ENCODE measurements at regions not wholly inside any gene's neighbourhood (a gene's known extent, or its start where the extent isn't known, plus 50 kb on each side); places are given as distances from the start of the nearest gene placed in this dataset.

DNA sequence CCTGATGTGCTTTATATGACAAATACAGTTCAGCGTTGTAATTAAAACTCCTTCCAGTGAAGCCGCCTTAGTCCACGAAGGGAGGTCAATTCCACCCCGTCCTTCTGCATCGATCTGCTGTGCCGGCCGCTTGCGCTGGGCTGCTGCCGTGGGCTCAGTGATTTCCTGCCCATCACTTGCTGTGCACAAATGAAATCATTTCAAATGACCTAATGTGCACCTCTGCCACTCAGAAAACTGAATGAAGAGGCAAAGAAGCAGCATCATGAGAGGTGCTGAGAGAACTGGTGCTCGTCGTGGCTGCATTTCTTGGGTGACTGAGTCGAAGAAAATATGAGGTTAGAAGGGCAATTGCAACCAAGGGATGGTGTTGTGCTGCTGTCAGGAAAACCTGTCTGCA lies 144.3 kb upstream of the SYT6 start:
- H3K9me3 ChIP-seq = no peaks in the 10 kb centered on the region
- H3K27me3 ChIP-seq = no peaks in the 10 kb centered on the region
- no peak overlapping the region for H3K27ac ChIP-seq
- intact Hi-C loops (cut with DNase I; ENCODE audit: low total_unique reads) (no loop called here), in situ Hi-C loops (cut with MboI; ENCODE audit: low pct_ligation_motif_present in 1 of 4, low pct_unique_long_range_greater_than_20kb in 1 of 4, low sequenced_read_pairs in 3 of 4) (loop anchor here in 3 of 4 donors (25.0 kb wide), 1 partner anchor 461 kb away; no protein-coding TSS in a partner anchor)
- no peaks in the 10 kb centered on the region for H3K4me1 ChIP-seq
- no peak for DNase-seq
- 85 to 92% methylated on average over 12 of the region's 12 CpGs for WGBS, 2 donors (ENCODE audit: low coverage in 1 of 2)
- TF ChIP-seq POLR2A (IDR thresholded peaks at IDR 0.05) (no peak), POLR2AphosphoS5 (IDR thresholded peaks at IDR 0.05) (no peak), EP300 (IDR thresholded peaks at IDR 0.05; ENCODE audit: low read depth) (no peak)
- TF ChIP-seq, protein P1, sequence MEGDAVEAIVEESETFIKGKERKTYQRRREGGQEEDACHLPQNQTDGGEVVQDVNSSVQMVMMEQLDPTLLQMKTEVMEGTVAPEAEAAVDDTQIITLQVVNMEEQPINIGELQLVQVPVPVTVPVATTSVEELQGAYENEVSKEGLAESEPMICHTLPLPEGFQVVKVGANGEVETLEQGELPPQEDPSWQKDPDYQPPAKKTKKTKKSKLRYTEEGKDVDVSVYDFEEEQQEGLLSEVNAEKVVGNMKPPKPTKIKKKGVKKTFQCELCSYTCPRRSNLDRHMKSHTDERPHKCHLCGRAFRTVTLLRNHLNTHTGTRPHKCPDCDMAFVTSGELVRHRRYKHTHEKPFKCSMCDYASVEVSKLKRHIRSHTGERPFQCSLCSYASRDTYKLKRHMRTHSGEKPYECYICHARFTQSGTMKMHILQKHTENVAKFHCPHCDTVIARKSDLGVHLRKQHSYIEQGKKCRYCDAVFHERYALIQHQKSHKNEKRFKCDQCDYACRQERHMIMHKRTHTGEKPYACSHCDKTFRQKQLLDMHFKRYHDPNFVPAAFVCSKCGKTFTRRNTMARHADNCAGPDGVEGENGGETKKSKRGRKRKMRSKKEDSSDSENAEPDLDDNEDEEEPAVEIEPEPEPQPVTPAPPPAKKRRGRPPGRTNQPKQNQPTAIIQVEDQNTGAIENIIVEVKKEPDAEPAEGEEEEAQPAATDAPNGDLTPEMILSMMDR (IDR thresholded peaks at IDR 0.05) = no peak
- no peaks in the 10 kb centered on the region for H3K36me3 ChIP-seq
- no peak overlapping the region for H3K4me3 ChIP-seq

DNA sequence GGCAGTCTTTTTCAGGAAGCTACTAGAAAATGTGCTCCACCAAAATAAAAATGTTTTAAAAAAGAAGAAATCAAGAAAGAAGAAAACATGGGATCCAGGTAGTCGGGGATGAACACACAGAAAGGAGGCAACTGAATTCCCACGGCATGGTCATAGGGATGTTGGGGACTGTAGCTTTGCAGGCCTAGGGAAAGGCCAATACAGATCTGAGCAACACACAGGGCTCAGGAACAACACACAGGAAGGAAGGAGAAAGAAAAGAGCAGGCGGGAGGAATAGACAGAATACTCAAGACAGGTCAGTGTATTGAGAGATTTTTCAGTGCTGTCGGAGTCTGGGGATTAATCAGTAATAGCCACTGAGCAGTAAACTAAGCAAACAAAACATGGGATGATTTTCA lies 142.7 kb upstream of the SYT6 start:
- 75 to 82% methylated on average over 4 of the region's 4 CpGs for WGBS, 2 donors (ENCODE audit: low coverage in 1 of 2)
- no peak for DNase-seq
- in situ Hi-C loops (cut with MboI; ENCODE audit: low pct_ligation_motif_present in 1 of 4, low pct_unique_long_range_greater_than_20kb in 1 of 4, low sequenced_read_pairs in 3 of 4) = loop anchor here in 3 of 4 donors (25.0 kb wide), 1 partner anchor 459 kb away; no protein-coding TSS in a partner anchor
- no peaks in the 10 kb centered on the region for H3K4me1 ChIP-seq
- intact Hi-C loops (cut with DNase I; ENCODE audit: low total_unique reads) = no loop called here
- H3K36me3 ChIP-seq = no peaks in the 10 kb centered on the region
- no peak overlapping the region for H3K27ac ChIP-seq
- TF ChIP-seq EP300 (IDR thresholded peaks at IDR 0.05; ENCODE audit: low read depth) (no peak), POLR2A (IDR thresholded peaks at IDR 0.05) (no peak), POLR2AphosphoS5 (IDR thresholded peaks at IDR 0.05) (no peak)
- TF ChIP-seq, protein P1 (IDR thresholded peaks at IDR 0.05) = no peak
- no peaks in the 10 kb centered on the region for H3K9me3 ChIP-seq
- H3K4me3 ChIP-seq = no peak overlapping the region
- no peaks in the 10 kb centered on the region for H3K27me3 ChIP-seq

DNA sequence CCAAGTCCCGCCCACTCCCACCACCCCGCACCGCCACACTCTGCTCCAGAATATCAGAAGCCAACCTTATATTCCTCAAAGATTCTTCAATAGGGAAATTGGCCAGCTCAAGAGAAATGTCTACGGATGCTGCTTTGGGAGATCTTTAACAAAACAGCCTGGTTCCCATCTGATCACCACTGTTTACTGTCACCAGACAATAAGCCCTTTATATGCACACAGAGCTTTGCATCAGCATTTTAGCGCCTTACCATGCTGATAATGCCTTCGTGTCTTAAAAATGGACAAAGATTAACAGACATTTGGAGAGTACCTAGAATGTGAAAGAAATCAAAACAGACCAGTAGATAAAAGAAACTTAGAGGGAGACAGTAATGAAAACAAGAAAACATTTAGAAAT lies 141.7 kb upstream of the SYT6 start:
- H3K27ac ChIP-seq = no peak overlapping the region
- H3K36me3 ChIP-seq = no peaks in the 10 kb centered on the region
- no peaks in the 10 kb centered on the region for H3K9me3 ChIP-seq
- intact Hi-C loops (cut with DNase I; ENCODE audit: low total_unique reads) (no loop called here), in situ Hi-C loops (cut with MboI; ENCODE audit: low pct_ligation_motif_present in 1 of 4, low pct_unique_long_range_greater_than_20kb in 1 of 4, low sequenced_read_pairs in 3 of 4) (loop anchor here in 3 of 4 donors (25.0 kb wide), 1 partner anchor 458 kb away; no protein-coding TSS in a partner anchor)
- no peak overlapping the region for H3K4me3 ChIP-seq
- no peaks in the 10 kb centered on the region for H3K4me1 ChIP-seq
- WGBS, 2 donors (ENCODE audit: low coverage in 1 of 2) = 23 to 42% methylated on average over 3 to 6 of the region's 6 CpGs
- TF ChIP-seq EP300 (IDR thresholded peaks at IDR 0.05; ENCODE audit: low read depth) (no peak), POLR2A (IDR thresholded peaks at IDR 0.05) (no peak), POLR2AphosphoS5 (IDR thresholded peaks at IDR 0.05) (no peak)
- TF ChIP-seq, protein P1 (IDR thresholded peaks at IDR 0.05) = no peak
- H3K27me3 ChIP-seq = no peaks in the 10 kb centered on the region
- no peak for DNase-seq

DNA sequence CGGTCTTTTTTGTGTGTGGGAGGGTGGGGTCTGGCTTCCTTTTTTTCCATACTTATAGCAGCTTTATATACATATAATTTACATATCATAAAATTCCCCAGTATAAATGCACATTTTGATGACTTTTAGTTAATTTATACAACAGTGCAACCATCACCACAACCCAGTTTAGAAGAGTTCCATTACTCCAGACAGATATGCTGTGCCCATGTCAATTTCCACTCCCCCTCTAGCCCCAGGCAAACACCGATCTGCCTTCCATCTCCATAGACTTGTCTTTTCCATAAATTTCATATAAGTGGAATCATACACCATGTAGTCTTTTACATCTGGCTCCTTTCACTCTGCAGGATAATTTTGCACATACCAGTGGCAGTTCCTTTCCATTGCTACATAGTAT lies 139.2 kb upstream of the SYT6 start:
- no peak for DNase-seq
- H3K36me3 ChIP-seq = no peaks in the 10 kb centered on the region
- WGBS, 2 donors (ENCODE audit: low coverage in 1 of 2) = 78 to 92% methylated on average over 2 of the region's 2 CpGs
- H3K4me1 ChIP-seq = no peaks in the 10 kb centered on the region
- no peak overlapping the region for H3K4me3 ChIP-seq
- no peaks in the 10 kb centered on the region for H3K9me3 ChIP-seq
- no peaks in the 10 kb centered on the region for H3K27me3 ChIP-seq
- in situ Hi-C loops (cut with MboI; ENCODE audit: low pct_ligation_motif_present in 1 of 4, low pct_unique_long_range_greater_than_20kb in 1 of 4, low sequenced_read_pairs in 3 of 4) = loop anchor here in 3 of 4 donors (25.0 kb wide), 1 partner anchor 456 kb away; no protein-coding TSS in a partner anchor
- TF ChIP-seq, protein P1 (IDR thresholded peaks at IDR 0.05) = no peak
- TF ChIP-seq EP300 (IDR thresholded peaks at IDR 0.05; ENCODE audit: low read depth) (no peak), POLR2AphosphoS5 (IDR thresholded peaks at IDR 0.05) (no peak), POLR2A (IDR thresholded peaks at IDR 0.05) (no peak)
- no peak overlapping the region for H3K27ac ChIP-seq
- intact Hi-C loops (cut with DNase I; ENCODE audit: low total_unique reads) = no loop called here

All from transverse colon (tissue), 4 donors.